ENCODE measurements at regions not wholly inside any gene's neighbourhood (a gene's known extent, or its start where the extent isn't known, plus 50 kb on each side); places are given as distances from the start of the nearest gene placed in this dataset.

DNA sequence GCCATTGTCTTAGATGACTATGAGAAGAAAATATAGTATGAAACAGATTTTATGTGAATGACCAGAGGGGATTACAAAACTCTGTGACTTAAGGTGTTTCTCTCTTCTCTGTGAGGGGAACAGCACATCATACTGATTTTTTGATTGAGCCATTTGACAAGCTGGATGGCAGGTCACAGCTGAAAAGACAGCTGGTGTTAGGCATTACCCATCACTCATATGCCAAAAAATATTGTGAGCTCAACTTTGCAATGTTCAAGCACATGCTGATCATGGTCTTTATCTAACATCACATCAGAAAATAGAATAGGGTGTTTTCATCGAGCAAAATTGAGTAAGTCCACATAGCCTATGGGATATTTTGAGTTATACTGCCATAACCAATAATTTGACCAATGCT is 86.7 kb upstream of the TECRL start:
- no peak for TF ChIP-seq POLR2A (IDR thresholded peaks at IDR 0.05)
- H3K4me1 ChIP-seq: no peaks in the 10 kb centered on the region
- intact Hi-C loops (cut with DNase I; ENCODE audit: low total_unique reads): no loop called here
- no peaks in the 10 kb centered on the region for H3K36me3 ChIP-seq
- H3K27ac ChIP-seq: no peak overlapping the region
- H3K9me3 ChIP-seq: no peaks in the 10 kb centered on the region
- no peaks in the 10 kb centered on the region for H3K27me3 ChIP-seq
- no peak overlapping the region for H3K4me3 ChIP-seq
- DNase-seq: no peak

DNA sequence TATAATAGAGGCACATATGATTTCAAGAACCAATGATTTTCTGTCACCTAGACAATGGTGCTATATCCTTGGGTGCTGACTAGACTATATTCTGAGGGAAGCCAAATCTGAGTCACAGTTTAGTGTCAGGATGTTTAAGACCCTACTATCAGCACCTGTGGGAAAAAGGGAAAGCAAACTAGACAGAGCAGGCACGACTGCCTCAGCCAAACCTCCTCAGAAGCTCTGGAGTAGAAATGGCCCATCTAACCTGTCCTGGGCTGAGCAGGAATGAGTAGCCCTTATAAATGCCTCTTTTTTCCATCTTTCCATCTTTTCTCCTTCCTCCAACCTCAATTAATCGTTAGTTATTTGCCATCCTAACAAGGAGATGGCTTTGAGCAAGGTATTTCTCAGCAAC is 80.4 kb upstream of the TECRL start:
- no peaks in the 10 kb centered on the region for H3K9me3 ChIP-seq
- no peak overlapping the region for H3K4me3 ChIP-seq
- no peaks in the 10 kb centered on the region for H3K36me3 ChIP-seq
- intact Hi-C loops (cut with DNase I; ENCODE audit: low total_unique reads): no loop called here
- no peaks in the 10 kb centered on the region for H3K4me1 ChIP-seq
- no peak for DNase-seq
- H3K27ac ChIP-seq: no peak overlapping the region
- H3K27me3 ChIP-seq: no peaks in the 10 kb centered on the region
- TF ChIP-seq, protein P1, sequence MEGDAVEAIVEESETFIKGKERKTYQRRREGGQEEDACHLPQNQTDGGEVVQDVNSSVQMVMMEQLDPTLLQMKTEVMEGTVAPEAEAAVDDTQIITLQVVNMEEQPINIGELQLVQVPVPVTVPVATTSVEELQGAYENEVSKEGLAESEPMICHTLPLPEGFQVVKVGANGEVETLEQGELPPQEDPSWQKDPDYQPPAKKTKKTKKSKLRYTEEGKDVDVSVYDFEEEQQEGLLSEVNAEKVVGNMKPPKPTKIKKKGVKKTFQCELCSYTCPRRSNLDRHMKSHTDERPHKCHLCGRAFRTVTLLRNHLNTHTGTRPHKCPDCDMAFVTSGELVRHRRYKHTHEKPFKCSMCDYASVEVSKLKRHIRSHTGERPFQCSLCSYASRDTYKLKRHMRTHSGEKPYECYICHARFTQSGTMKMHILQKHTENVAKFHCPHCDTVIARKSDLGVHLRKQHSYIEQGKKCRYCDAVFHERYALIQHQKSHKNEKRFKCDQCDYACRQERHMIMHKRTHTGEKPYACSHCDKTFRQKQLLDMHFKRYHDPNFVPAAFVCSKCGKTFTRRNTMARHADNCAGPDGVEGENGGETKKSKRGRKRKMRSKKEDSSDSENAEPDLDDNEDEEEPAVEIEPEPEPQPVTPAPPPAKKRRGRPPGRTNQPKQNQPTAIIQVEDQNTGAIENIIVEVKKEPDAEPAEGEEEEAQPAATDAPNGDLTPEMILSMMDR (IDR thresholded peaks at IDR 0.05): no peak
- TF ChIP-seq POLR2A (IDR thresholded peaks at IDR 0.05): no peak

DNA sequence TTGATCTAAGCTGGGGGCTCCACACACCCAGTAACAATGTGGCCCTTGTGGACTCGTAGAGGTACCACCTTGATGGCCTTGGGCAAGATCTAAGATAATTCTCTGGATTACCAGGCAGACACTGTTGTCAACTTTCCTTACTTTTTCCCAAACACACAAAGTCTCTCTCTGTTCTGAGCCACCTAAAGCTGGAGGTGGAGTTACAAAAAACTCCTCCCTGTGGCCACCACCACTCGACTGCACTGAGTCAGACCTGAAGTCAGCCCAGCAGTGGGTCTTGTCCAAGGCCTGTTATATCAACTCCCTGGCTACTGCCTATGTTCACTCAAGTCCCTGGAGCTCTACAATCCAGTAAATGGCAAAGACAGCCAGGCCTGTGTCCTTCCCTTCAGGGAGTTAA is 70.1 kb upstream of the TECRL start:
- H3K27ac ChIP-seq: no peak overlapping the region
- no peak for TF ChIP-seq POLR2A (IDR thresholded peaks at IDR 0.05)
- TF ChIP-seq, protein P1 (IDR thresholded peaks at IDR 0.05): no peak

DNA sequence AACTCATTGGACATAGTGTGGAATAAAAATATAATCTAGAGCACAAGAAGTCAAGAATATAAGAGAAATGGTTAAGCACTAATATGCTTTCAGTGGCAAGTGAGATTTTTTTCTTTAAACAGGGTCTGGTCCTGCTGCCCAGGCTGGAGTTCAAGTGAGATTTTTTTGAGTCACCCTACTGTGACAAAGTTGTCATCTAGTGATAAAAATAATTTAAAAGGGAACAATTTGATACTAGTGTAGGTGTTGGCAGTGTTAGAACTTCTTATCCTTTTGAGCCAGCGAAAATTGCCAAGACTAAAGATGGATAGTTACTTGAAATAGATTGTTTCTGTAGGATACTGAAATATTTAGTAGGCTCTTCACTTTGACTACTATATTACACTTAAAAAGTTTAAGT is 67.9 kb upstream of the TECRL start:
- Histone ChIP-seq H3K27me3 (no peaks in the 10 kb centered on the region), H3K36me3 (no peaks in the 10 kb centered on the region), H3K4me1 (no peaks in the 10 kb centered on the region), H3K9me3 (no peaks in the 10 kb centered on the region), H3K4me3 (no peak overlapping the region), H3K27ac (no peak overlapping the region)
- DNase-seq: no peak
- TF ChIP-seq POLR2A (IDR thresholded peaks at IDR 0.05): no peak
- TF ChIP-seq, protein P1 (IDR thresholded peaks at IDR 0.05): no peak
- intact Hi-C loops (cut with DNase I; ENCODE audit: low total_unique reads): no loop called here

More for the DNA sequence above, 70.1 kb upstream of the TECRL start:
- Histone ChIP-seq H3K9me3 (no peaks in the 10 kb centered on the region), H3K36me3 (no peaks in the 10 kb centered on the region), H3K27me3 (no peaks in the 10 kb centered on the region), H3K4me1 (no peaks in the 10 kb centered on the region), H3K4me3 (no peak overlapping the region)
- intact Hi-C loops (cut with DNase I; ENCODE audit: low total_unique reads): no loop called here
- no peak for DNase-seq

DNA sequence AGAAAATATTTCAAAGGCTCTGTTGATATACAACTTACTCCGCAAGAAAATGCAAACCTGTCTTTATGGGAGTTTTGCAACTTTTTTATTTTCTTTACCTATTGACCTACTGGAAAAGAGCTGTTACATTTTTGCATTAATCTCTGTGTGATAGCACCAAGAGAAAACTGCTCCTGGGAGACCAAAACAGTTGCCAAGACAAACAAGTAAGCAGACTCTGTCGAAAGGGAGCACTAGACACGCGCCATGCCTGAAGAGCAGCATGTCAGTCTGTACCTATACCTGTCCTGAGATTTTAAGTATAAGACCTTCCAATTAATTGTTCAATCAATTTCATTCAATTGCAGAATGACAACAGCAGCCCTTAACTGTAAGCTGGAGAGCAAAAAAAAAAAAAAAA is 56.0 kb upstream of the TECRL start:
- H3K36me3 ChIP-seq: no peaks in the 10 kb centered on the region
- H3K27me3 ChIP-seq: no peaks in the 10 kb centered on the region
- no peaks in the 10 kb centered on the region for H3K4me1 ChIP-seq
- no peak for TF ChIP-seq POLR2A (IDR thresholded peaks at IDR 0.05)
- TF ChIP-seq, protein P1 (IDR thresholded peaks at IDR 0.05): no peak
- no peaks in the 10 kb centered on the region for H3K9me3 ChIP-seq
- no peak overlapping the region for H3K27ac ChIP-seq
- intact Hi-C loops (cut with DNase I; ENCODE audit: low total_unique reads): no loop called here
- H3K4me3 ChIP-seq: no peak overlapping the region
- no peak for DNase-seq

DNA sequence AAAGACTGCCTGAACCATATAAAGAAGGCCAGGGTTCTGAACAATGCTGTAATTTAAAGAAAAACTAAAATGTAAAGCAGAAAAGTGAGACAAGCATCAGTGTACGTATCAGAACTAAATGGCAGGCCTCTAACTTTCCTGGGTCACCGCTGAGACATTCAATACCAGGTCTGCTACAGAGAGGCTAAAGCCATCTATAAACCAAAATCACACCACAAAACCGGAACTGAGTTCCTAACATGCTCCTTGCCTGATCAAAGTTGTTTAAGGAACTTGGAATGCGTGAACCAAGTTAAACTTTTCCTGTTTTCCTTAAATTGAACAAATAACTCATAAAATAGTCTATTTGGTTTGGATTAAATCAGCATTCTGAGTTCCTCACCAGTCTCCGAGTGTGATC is 55.3 kb upstream of the TECRL start:
- Histone ChIP-seq H3K27me3 (no peaks in the 10 kb centered on the region), H3K36me3 (no peaks in the 10 kb centered on the region), H3K27ac (no peak overlapping the region), H3K4me3 (no peak overlapping the region), H3K9me3 (no peaks in the 10 kb centered on the region), H3K4me1 (no peaks in the 10 kb centered on the region)
- no peak for DNase-seq
- intact Hi-C loops (cut with DNase I; ENCODE audit: low total_unique reads): no loop called here
- TF ChIP-seq, protein P1 (IDR thresholded peaks at IDR 0.05): no peak
- no peak for TF ChIP-seq POLR2A (IDR thresholded peaks at IDR 0.05)

Measured in uterus (tissue), 3 donors.